GM23338 (cell line): ENCODE measurements at regions not wholly inside any gene's neighbourhood (a gene's known extent, or its start where the extent isn't known, plus 50 kb on each side); places are given as distances from the start of the nearest gene placed in this dataset.

Experiments
- ATAC-seq: fragments of 200-7000 bp; cut with Tn5 transposase; 3 replicates; pipeline ENCODE4 v1.9.1; 2020
- DNase-seq: peaks from one replicate; pipeline ENCODE4 v3.0.0-alpha.2; 2015; ENCODE audit warnings: low spot score
- H2AFZ ChIP-seq: fragments of 200-600 bp; sonication (generic); 2 replicates; pipeline ENCODE4 v1.8.0; 2016; ENCODE audit warnings: antibody characterized with exemption, mild to moderate bottlenecking, moderate library complexity
- H3F3A ChIP-seq: fragments of 200-600 bp; sonication (generic); replicated peaks from 2 replicates; pipeline ENCODE4 v1.8.0; 2017; ENCODE audit warnings: antibody characterized with exemption, mixed run types, low read depth
- H3K27ac ChIP-seq: fragments of 200-600 bp; sonication (generic); 2 replicates; pipeline ENCODE4 v1.6.1; 2016; ENCODE audit warnings: low read depth
- H3K27me3 ChIP-seq: fragments of 200-600 bp; sonication (generic); 2 replicates; pipeline ENCODE4 v1.8.0; 2016; ENCODE audit warnings: mild to moderate bottlenecking, mixed run types, moderate library complexity; ENCODE audit not compliant: insufficient read depth
- H3K36me3 ChIP-seq: fragments of 200-600 bp; sonication (generic); 2 replicates; pipeline ENCODE4 v1.8.0; 2016; ENCODE audit warnings: mild to moderate bottlenecking; ENCODE audit not compliant: insufficient read depth
- H3K4me1 ChIP-seq: fragments of 200-600 bp; sonication (generic); 2 replicates; pipeline ENCODE4 v1.8.0; 2016; ENCODE audit warnings: mild to moderate bottlenecking, moderate library complexity; ENCODE audit not compliant: insufficient read depth
- H3K4me2 ChIP-seq: fragments of 200-600 bp; sonication (generic); 2 replicates; pipeline ENCODE4 v1.7.1; 2017; ENCODE audit warnings: mixed run types
- H3K4me3 ChIP-seq: fragments of 200-600 bp; sonication (generic); 2 replicates; pipeline ENCODE4 v1.6.1; 2016; ENCODE audit warnings: mixed run types
- H3K79me2 ChIP-seq: fragments of 200-600 bp; sonication (generic); replicated peaks from 2 replicates; pipeline ENCODE4 v1.8.0; 2017; ENCODE audit warnings: mild to moderate bottlenecking; ENCODE audit not compliant: insufficient read depth
- H3K9me2 ChIP-seq: fragments of 200-600 bp; sonication (generic); 2 replicates; pipeline ENCODE4 v1.8.0; 2017; ENCODE audit not compliant: insufficient read depth
- H4K20me1 ChIP-seq: fragments of 200-600 bp; sonication (generic); replicated peaks from 2 replicates; pipeline ENCODE4 v1.8.0; 2017; ENCODE audit warnings: mild to moderate bottlenecking; ENCODE audit not compliant: insufficient read depth
- H3K27ac Mint-ChIP-seq: 2 replicates; pipeline ENCODE4 v1.8.0; 2020; ENCODE audit warnings: inconsistent platforms, mild to moderate bottlenecking, moderate library complexity, mixed read lengths
- H3K27me3 Mint-ChIP-seq: 3 replicates; pipeline ENCODE4 v1.8.0; 2022; ENCODE audit warnings: low read depth, mild to moderate bottlenecking, moderate library complexity, mixed read lengths, inconsistent platforms; ENCODE audit not compliant: insufficient read depth, poor library complexity
- H3K36me3 Mint-ChIP-seq: 3 replicates; pipeline ENCODE4 v1.8.0; 2021; ENCODE audit warnings: low read depth, mild to moderate bottlenecking, inconsistent platforms, moderate library complexity, mixed read lengths
- H3K4me1 Mint-ChIP-seq: 3 replicates; pipeline ENCODE4 v1.8.0; 2020; ENCODE audit warnings: mild to moderate bottlenecking, inconsistent platforms, mixed read lengths
- H3K4me3 Mint-ChIP-seq: 3 replicates; pipeline ENCODE4 v1.8.0; 2021; ENCODE audit warnings: moderate library complexity, mild to moderate bottlenecking, inconsistent platforms, mixed read lengths
- H3K9me3 Mint-ChIP-seq: 3 replicates; pipeline ENCODE4 v1.8.0; 2020; ENCODE audit warnings: moderate library complexity, mild to moderate bottlenecking, inconsistent platforms, mixed read lengths
- CREB1 ChIP-seq: fragments of 250-450 bp; sonication (Bioruptor Pico); IDR thresholded peaks from 2 replicates; pipeline ENCODE4 v1.5.0; 2020; ENCODE audit warnings: low read depth, mild to moderate bottlenecking, moderate library complexity
- CTCF ChIP-seq, 2 experiments: fragments of 200-600 bp in 1 of 2; sonication (generic) in 1 of 2; conservative IDR thresholded peaks; 2 replicates each; pipeline versions ENCODE4 v1.5.1 to v1.6.1; 2016 to 2017; ENCODE audit warnings: antibody characterized with exemption in 2 of 2, low read depth in 2 of 2, mild to moderate bottlenecking in 2 of 2, moderate library complexity in 1 of 2
- EZH2 ChIP-seq: fragments of 200-600 bp; sonication (generic); IDR thresholded peaks from one replicate; pipeline ENCODE4 v1.8.0; 2017; ENCODE audit warnings: antibody characterized with exemption, mild to moderate bottlenecking, low read depth; ENCODE audit not compliant: unreplicated experiment
- EZH2phosphoT487 ChIP-seq: fragments of 200-600 bp; sonication (generic); IDR thresholded peaks from one replicate; pipeline ENCODE4 v1.8.1; 2018; ENCODE audit warnings: antibody characterized with exemption; ENCODE audit not compliant: unreplicated experiment
- JUNB ChIP-seq: IDR thresholded peaks from one replicate; pipeline ENCODE4 v1.6.1; 2016; ENCODE audit warnings: antibody characterized with exemption; ENCODE audit not compliant: unreplicated experiment
- NANOG ChIP-seq: IDR thresholded peaks from 2 replicates; pipeline ENCODE4 v1.6.1; 2016; ENCODE audit warnings: antibody characterized with exemption, borderline replicate concordance
- POLR2AphosphoS5 ChIP-seq: IDR thresholded peaks from 2 replicates; pipeline ENCODE4 v1.6.1; 2016; ENCODE audit warnings: antibody characterized with exemption, low read depth
- STAT1 ChIP-seq: IDR thresholded peaks from one replicate; pipeline ENCODE4 v1.6.1; 2016; ENCODE audit warnings: antibody characterized with exemption; ENCODE audit not compliant: unreplicated experiment
- ZNF114 ChIP-seq: fragments of 250-450 bp; sonication (Bioruptor Pico); IDR thresholded peaks from 2 replicates; pipeline ENCODE4 v1.5.0; 2020; ENCODE audit warnings: mild to moderate bottlenecking, moderate library complexity
- ZNF331 ChIP-seq: fragments of 250-450 bp; sonication (Bioruptor Pico); IDR thresholded peaks from 2 replicates; pipeline ENCODE4 v1.5.0; 2020; ENCODE audit warnings: low read depth, mild to moderate bottlenecking, moderate library complexity
- TF ChIP-seq, protein P1 (sequence below): fragments of 250-450 bp; sonication (Bioruptor Pico); IDR thresholded peaks from 2 replicates; pipeline ENCODE4 v1.5.0; 2020; ENCODE audit warnings: mild to moderate bottlenecking, moderate library complexity
- TF ChIP-seq, protein P2 (sequence below): IDR thresholded peaks from 2 replicates; pipeline ENCODE4 v1.6.1; 2016; ENCODE audit warnings: antibody characterized with exemption

DNA sequence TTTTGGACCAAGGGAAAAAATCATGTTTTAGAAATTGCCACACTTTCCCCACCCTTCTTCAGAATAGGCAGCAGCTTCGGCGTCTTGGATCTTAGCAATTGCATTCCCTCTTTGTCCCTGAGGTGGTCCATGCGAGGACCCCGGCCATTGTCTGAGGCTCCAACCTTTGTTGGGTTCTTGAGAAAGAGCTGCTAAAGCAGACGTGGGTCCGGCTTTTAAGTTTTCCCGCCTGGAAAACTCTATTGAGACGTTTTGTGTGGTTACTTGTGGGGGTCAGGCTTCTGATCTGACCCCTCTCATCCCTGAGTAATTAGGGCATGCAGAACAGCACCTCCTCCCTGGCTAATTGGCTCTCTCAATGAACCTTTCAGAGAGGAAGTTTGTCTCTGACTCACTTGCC lies 509.6 kb upstream of the TNC start (continued):
- TF ChIP-seq CTCF (conservative IDR thresholded peaks at IDR 0.05; ENCODE audit: low read depth in 2 of 2) = no peak

- H3K4me1 ChIP-seq = no peaks in the 10 kb centered on the region
- Mint-ChIP-seq H3K4me3 (no peak overlapping the region), H3K27me3 (peaks cover 3% of the 10 kb centered on the region), H3K4me1 (peaks cover 6% of the 10 kb centered on the region), H3K9me3 (no peaks in the 10 kb centered on the region), H3K27ac (no peak overlapping the region), H3K36me3 (no peaks in the 10 kb centered on the region)
- DNase-seq (no peak), ATAC-seq (no peak)
- no peaks in the 10 kb centered on the region for H4K20me1 ChIP-seq
- H3K9me2 ChIP-seq = no peaks in the 10 kb centered on the region
- H3F3A ChIP-seq = no peaks in the 10 kb centered on the region
- H3K4me2 ChIP-seq = no peak overlapping the region
- no peaks in the 10 kb centered on the region for H3K79me2 ChIP-seq
- no peak overlapping the region for H3K27ac ChIP-seq
- H3K36me3 ChIP-seq = no peaks in the 10 kb centered on the region
- no peaks in the 10 kb centered on the region for H3K27me3 ChIP-seq
- H2AFZ ChIP-seq = no peak overlapping the region
- no peak overlapping the region for H3K4me3 ChIP-seq
- TF ChIP-seq ZNF331 (CRISPR knock-in tag) (no peak), CTCF (conservative IDR thresholded peaks at IDR 0.05; ENCODE audit: low read depth in 2 of 2) (no peak), POLR2AphosphoS5 (no peak), JUNB (no peak), CREB1 (no peak), ZNF114 (CRISPR knock-in tag) (no peak), NANOG (no peak), STAT1 (no peak), EZH2 (no peak), EZH2phosphoT487 (no peak)
- TF ChIP-seq, protein P1, sequence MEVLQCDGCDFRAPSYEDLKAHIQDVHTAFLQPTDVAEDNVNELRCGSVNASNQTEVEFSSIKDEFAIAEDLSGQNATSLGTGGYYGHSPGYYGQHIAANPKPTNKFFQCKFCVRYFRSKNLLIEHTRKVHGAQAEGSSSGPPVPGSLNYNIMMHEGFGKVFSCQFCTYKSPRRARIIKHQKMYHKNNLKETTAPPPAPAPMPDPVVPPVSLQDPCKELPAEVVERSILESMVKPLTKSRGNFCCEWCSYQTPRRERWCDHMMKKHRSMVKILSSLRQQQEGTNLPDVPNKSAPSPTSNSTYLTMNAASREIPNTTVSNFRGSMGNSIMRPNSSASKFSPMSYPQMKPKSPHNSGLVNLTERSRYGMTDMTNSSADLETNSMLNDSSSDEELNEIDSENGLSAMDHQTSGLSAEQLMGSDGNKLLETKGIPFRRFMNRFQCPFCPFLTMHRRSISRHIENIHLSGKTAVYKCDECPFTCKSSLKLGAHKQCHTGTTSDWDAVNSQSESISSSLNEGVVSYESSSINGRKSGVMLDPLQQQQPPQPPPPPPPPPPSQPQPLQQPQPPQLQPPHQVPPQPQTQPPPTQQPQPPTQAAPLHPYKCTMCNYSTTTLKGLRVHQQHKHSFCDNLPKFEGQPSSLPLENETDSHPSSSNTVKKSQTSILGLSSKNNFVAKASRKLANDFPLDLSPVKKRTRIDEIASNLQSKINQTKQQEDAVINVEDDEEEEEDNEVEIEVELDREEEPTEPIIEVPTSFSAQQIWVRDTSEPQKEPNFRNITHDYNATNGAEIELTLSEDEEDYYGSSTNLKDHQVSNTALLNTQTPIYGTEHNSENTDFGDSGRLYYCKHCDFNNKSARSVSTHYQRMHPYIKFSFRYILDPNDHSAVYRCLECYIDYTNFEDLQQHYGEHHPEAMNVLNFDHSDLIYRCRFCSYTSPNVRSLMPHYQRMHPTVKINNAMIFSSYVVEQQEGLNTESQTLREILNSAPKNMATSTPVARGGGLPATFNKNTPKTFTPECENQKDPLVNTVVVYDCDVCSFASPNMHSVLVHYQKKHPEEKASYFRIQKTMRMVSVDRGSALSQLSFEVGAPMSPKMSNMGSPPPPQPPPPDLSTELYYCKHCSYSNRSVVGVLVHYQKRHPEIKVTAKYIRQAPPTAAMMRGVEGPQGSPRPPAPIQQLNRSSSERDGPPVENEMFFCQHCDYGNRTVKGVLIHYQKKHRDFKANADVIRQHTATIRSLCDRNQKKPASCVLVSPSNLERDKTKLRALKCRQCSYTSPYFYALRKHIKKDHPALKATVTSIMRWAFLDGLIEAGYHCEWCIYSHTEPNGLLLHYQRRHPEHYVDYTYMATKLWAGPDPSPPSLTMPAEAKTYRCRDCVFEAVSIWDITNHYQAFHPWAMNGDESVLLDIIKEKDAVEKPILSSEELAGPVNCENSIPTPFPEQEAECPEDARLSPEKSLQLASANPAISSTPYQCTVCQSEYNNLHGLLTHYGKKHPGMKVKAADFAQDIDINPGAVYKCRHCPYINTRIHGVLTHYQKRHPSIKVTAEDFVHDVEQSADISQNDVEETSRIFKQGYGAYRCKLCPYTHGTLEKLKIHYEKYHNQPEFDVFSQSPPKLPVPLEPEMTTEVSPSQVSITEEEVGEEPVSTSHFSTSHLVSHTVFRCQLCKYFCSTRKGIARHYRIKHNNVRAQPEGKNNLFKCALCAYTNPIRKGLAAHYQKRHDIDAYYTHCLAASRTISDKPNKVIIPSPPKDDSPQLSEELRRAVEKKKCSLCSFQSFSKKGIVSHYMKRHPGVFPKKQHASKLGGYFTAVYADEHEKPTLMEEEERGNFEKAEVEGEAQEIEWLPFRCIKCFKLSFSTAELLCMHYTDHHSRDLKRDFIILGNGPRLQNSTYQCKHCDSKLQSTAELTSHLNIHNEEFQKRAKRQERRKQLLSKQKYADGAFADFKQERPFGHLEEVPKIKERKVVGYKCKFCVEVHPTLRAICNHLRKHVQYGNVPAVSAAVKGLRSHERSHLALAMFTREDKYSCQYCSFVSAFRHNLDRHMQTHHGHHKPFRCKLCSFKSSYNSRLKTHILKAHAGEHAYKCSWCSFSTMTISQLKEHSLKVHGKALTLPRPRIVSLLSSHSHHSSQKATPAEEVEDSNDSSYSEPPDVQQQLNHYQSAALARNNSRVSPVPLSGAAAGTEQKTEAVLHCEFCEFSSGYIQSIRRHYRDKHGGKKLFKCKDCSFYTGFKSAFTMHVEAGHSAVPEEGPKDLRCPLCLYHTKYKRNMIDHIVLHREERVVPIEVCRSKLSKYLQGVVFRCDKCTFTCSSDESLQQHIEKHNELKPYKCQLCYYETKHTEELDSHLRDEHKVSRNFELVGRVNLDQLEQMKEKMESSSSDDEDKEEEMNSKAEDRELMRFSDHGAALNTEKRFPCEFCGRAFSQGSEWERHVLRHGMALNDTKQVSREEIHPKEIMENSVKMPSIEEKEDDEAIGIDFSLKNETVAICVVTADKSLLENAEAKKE (CRISPR knock-in tag) = no peak
- TF ChIP-seq, protein P2, sequence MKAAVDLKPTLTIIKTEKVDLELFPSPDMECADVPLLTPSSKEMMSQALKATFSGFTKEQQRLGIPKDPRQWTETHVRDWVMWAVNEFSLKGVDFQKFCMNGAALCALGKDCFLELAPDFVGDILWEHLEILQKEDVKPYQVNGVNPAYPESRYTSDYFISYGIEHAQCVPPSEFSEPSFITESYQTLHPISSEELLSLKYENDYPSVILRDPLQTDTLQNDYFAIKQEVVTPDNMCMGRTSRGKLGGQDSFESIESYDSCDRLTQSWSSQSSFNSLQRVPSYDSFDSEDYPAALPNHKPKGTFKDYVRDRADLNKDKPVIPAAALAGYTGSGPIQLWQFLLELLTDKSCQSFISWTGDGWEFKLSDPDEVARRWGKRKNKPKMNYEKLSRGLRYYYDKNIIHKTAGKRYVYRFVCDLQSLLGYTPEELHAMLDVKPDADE = no peak
Observed at GRCh38 chr9:115628426-115628825, 510.5 kb upstream of the TNC start.
